ENCODE measurements at regions not wholly inside any gene's neighbourhood (a gene's known extent, or its start where the extent isn't known, plus 50 kb on each side); places are given as distances from the start of the nearest gene placed in this dataset.
"Not testable (repeated sequence)": the region's sequence is repeated elsewhere in the genome, so short reads cannot be mapped to it uniquely, and the experiment has no call there.

- ATAC-seq = no peak
Observed at GRCh38 chr21:35484032-35484431, 434.9 kb upstream of the RUNX1 start.

GRCh38 chr21:35482933-35483662, 434.0 kb upstream of the RUNX1 start:
- no peak for ATAC-seq

GRCh38 chr21:35482096-35482495, 433.0 kb upstream of the RUNX1 start:
- no peak for ATAC-seq

GRCh38 chr21:35481005-35481404, 431.9 kb upstream of the RUNX1 start:
- ATAC-seq = no peak

GRCh38 chr21:35479529-35479928, 430.4 kb upstream of the RUNX1 start:
- no peak for ATAC-seq

GRCh38 chr21:35479065-35479448, 430.0 kb upstream of the RUNX1 start:
- no peak for ATAC-seq

- no peak for ATAC-seq
Observed at GRCh38 chr21:35478161-35479064, 429.3 kb upstream of the RUNX1 start.

GRCh38 chr21:35477622-35478021, 428.5 kb upstream of the RUNX1 start:
- no peak for ATAC-seq

- ATAC-seq = no peak
Observed at GRCh38 chr21:35476621-35477395, 427.7 kb upstream of the RUNX1 start.

GRCh38 chr21:35475762-35476161, 426.7 kb upstream of the RUNX1 start:
- no peak for ATAC-seq

GRCh38 chr21:35475009-35475408, 425.9 kb upstream of the RUNX1 start:
- ATAC-seq = no peak

GRCh38 chr21:35473496-35473895, 424.4 kb upstream of the RUNX1 start:
- no peak for ATAC-seq

GRCh38 chr21:35470522-35470921, 421.4 kb upstream of the RUNX1 start:
- no peak for ATAC-seq

- ATAC-seq = no peak
Observed at GRCh38 chr21:35469498-35469897, 420.4 kb upstream of the RUNX1 start.

- no peak for ATAC-seq
Observed at GRCh38 chr21:35468991-35469390, 419.9 kb upstream of the RUNX1 start.

- ATAC-seq = no peak
Observed at GRCh38 chr21:35467566-35467965, 418.5 kb upstream of the RUNX1 start.

- ATAC-seq = not testable (repeated sequence)
Observed at GRCh38 chr21:35466681-35467080, 417.6 kb upstream of the RUNX1 start.

GRCh38 chr21:35465741-35466140, 416.6 kb upstream of the RUNX1 start:
- no peak for ATAC-seq

- no peak for ATAC-seq
Observed at GRCh38 chr21:35461700-35462099, 412.6 kb upstream of the RUNX1 start.

GRCh38 chr21:35460441-35460840, 411.3 kb upstream of the RUNX1 start:
- ATAC-seq = no peak

- ATAC-seq = no peak
Observed at GRCh38 chr21:35458405-35458804, 409.3 kb upstream of the RUNX1 start.

- no peak for ATAC-seq
Observed at GRCh38 chr21:35457097-35457804, 408.1 kb upstream of the RUNX1 start.

- ATAC-seq = no peak
Observed at GRCh38 chr21:35451276-35451675, 402.2 kb upstream of the RUNX1 start.

Measured in esophagus mucosa (tissue), 1 donor.